ENCODE measurements at regions not wholly inside any gene's neighbourhood (a gene's known extent, or its start where the extent isn't known, plus 50 kb on each side); places are given as distances from the start of the nearest gene placed in this dataset.

DNA sequence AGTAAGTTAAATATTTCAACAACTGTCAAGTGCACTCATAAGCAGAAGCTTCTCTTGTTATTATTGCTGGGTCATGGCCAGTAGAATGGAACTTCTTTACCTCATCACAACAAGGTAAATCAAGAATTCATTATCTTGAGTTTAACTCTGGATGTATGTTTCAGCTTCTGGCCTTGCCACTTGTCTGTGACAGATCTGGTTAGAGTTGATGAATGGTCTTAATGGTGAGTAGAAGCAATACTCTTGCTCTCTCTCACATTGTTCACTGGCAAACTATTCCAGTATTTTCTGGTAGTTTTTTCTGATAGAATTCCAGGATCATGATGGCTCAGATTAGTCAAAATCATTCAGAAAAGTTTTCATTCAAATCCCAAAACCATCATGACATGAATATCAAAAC is 51.3 kb upstream of the NR4A2 start:
- no peak for DNase-seq (ENCODE audit: low read depth)

DNA sequence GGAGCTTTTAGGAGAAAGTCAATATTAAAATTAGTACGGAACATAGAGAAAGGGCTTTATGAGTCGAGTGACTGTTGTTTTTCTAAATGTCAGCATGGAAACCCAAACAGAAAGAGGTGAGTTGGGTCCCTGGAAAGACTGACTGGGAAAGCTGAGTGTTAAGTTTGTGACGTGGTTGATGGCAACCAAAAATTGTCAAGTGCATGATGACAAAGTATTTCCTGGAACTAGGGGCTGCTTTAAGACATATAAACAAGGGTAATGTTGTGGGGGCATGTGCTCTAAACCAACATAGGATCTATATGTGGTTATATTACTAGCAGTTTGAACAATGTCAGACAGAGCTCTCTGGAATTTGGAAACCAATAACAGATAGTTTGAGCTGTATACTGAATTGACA is 50.9 kb upstream of the GPD2 start:
- DNase-seq (ENCODE audit: low read depth), result peak; percentile 23
